HepG2 (cell line): ENCODE measurements at regions not wholly inside any gene's neighbourhood (a gene's known extent, or its start where the extent isn't known, plus 50 kb on each side); places are given as distances from the start of the nearest gene placed in this dataset.

Experiments
- BCL6 ChIP-seq: IDR thresholded peaks from 2 replicates; pipeline ENCODE4 v1.6.1; 2016; ENCODE audit warnings: missing genetic modification reagents, missing compliant biosample characterization
- CC2D1A ChIP-seq: sonication (generic); formaldehyde crosslinking; IDR thresholded peaks from 2 replicates; pipeline ENCODE4 v1.8.1; 2023; ENCODE audit warnings: mild to moderate bottlenecking, missing genetic modification reagents
- CEBPG ChIP-seq: IDR thresholded peaks from 2 replicates; pipeline ENCODE4 v1.6.1; 2016
- ETS1 ChIP-seq: sonication (generic); formaldehyde crosslinking; IDR thresholded peaks from 2 replicates; pipeline ENCODE4 v1.4.0; 2020; ENCODE audit warnings: missing genetic modification reagents
- FOXJ3 ChIP-seq: sonication (generic); formaldehyde crosslinking; IDR thresholded peaks from 2 replicates; pipeline ENCODE4 v1.4.0; 2020; ENCODE audit warnings: missing genetic modification reagents, mild to moderate bottlenecking, borderline replicate concordance
- GATAD1 ChIP-seq: IDR thresholded peaks from 2 replicates; pipeline ENCODE4 v1.6.1; 2016; ENCODE audit warnings: missing genetic modification reagents, missing compliant biosample characterization
- MYNN ChIP-seq: sonication (generic); formaldehyde crosslinking; IDR thresholded peaks from 2 replicates; pipeline ENCODE4 v1.4.0; 2020; ENCODE audit warnings: mild to moderate bottlenecking, low read depth, missing genetic modification reagents
- PCBP2 ChIP-seq: fragments of 200-400 bp; formaldehyde crosslinking; optimal IDR thresholded peaks from 2 replicates; pipeline ENCODE3; 2018; ENCODE audit warnings: low read length, low read depth; ENCODE audit not compliant: poor library complexity, severe bottlenecking
- PTBP1 ChIP-seq: fragments of 200-400 bp; formaldehyde crosslinking; IDR thresholded peaks from 2 replicates; pipeline ENCODE4 v1.6.1; 2018; ENCODE audit warnings: low read length, low read depth; ENCODE audit not compliant: poor library complexity, severe bottlenecking
- RERE ChIP-seq: IDR thresholded peaks from 2 replicates; pipeline ENCODE4 v1.6.1; 2016; ENCODE audit warnings: low read depth, missing genetic modification reagents, missing compliant biosample characterization
- RFXAP ChIP-seq: sonication (generic); formaldehyde crosslinking; IDR thresholded peaks from 2 replicates; pipeline ENCODE4 v1.4.0; 2020; ENCODE audit warnings: missing genetic modification reagents, borderline replicate concordance
- RXRA ChIP-seq: sonication (generic); formaldehyde crosslinking; IDR thresholded peaks from 2 replicates; pipeline ENCODE4 v1.5.1; 2020; ENCODE audit warnings: missing genetic modification reagents
- SAFB2 ChIP-seq: sonication (generic); formaldehyde crosslinking; IDR thresholded peaks from 2 replicates; pipeline ENCODE4 v1.5.1; 2020; ENCODE audit warnings: missing genetic modification reagents, low read depth, mild to moderate bottlenecking, borderline replicate concordance
- SYNCRIP ChIP-seq: fragments of 200-400 bp; formaldehyde crosslinking; IDR thresholded peaks from 2 replicates; pipeline ENCODE4 v1.6.1; 2018; ENCODE audit warnings: mild to moderate bottlenecking, low read depth, low read length; ENCODE audit not compliant: insufficient read depth
- ZBTB3 ChIP-seq: sonication (generic); formaldehyde crosslinking; IDR thresholded peaks from 2 replicates; pipeline ENCODE4 v1.4.0; 2020; ENCODE audit warnings: low read depth, mild to moderate bottlenecking, moderate library complexity, missing genetic modification reagents, borderline replicate concordance
- ZIK1 ChIP-seq: sonication (generic); formaldehyde crosslinking; IDR thresholded peaks from 2 replicates; pipeline ENCODE4 v1.5.0; 2020; ENCODE audit warnings: mild to moderate bottlenecking, low read depth, missing genetic modification reagents, borderline replicate concordance
- ZNF275 ChIP-seq: sonication (generic); formaldehyde crosslinking; IDR thresholded peaks from 2 replicates; pipeline ENCODE4 v1.8.0; 2022; ENCODE audit warnings: missing genetic modification reagents, mild to moderate bottlenecking, inconsistent platforms, borderline replicate concordance
- ZNF34 ChIP-seq: sonication (generic); formaldehyde crosslinking; IDR thresholded peaks from 2 replicates; pipeline ENCODE4 v1.4.0; 2020; ENCODE audit warnings: mild to moderate bottlenecking, missing genetic modification reagents, borderline replicate concordance
- ZNF441 ChIP-seq: sonication (generic); formaldehyde crosslinking; IDR thresholded peaks from 2 replicates; pipeline ENCODE4 v1.7.0; 2021; ENCODE audit warnings: missing genetic modification reagents, borderline replicate concordance
- ZNF703 ChIP-seq: sonication (generic); formaldehyde crosslinking; IDR thresholded peaks from 2 replicates; pipeline ENCODE4 v1.5.1; 2020; ENCODE audit warnings: missing genetic modification reagents, mild to moderate bottlenecking, moderate library complexity, borderline replicate concordance
- ZXDC ChIP-seq: sonication (generic); formaldehyde crosslinking; IDR thresholded peaks from 2 replicates; pipeline ENCODE4 v1.5.0; 2020; ENCODE audit warnings: mild to moderate bottlenecking, missing genetic modification reagents

- TF ChIP-seq ZNF275 (CRISPR knock-in tag) = no peak
- no peak for TF ChIP-seq PTBP1
- TF ChIP-seq ZNF34 (CRISPR knock-in tag) = no peak
- TF ChIP-seq ZNF703 (CRISPR knock-in tag) = no peak
- TF ChIP-seq SYNCRIP = no peak
- TF ChIP-seq CEBPG (CRISPR knock-in tag) = no peak
- no peak for TF ChIP-seq RERE (CRISPR knock-in tag)
- TF ChIP-seq CC2D1A (CRISPR knock-in tag) = no peak
- TF ChIP-seq RFXAP (CRISPR knock-in tag) = no peak
- no peak for TF ChIP-seq SAFB2 (CRISPR knock-in tag)
- no peak for TF ChIP-seq MYNN (CRISPR knock-in tag)
- TF ChIP-seq GATAD1 (CRISPR knock-in tag) = no peak
- TF ChIP-seq ZXDC (CRISPR knock-in tag) = no peak
- TF ChIP-seq ZNF441 (CRISPR knock-in tag) = no peak
- TF ChIP-seq RXRA = peak; percentile 72; the same call in 1 of the 2 replicates
- TF ChIP-seq ZIK1 (CRISPR knock-in tag) = no peak
- TF ChIP-seq FOXJ3 (CRISPR knock-in tag) = no peak; the same call in 1 of the 2 replicates
- TF ChIP-seq ETS1 (CRISPR knock-in tag) = no peak
- TF ChIP-seq PCBP2 = no peak
- TF ChIP-seq ZBTB3 (CRISPR knock-in tag) = no peak
- TF ChIP-seq BCL6 (CRISPR knock-in tag) = peak; percentile 50; the same call in 1 of the 2 replicates
Observed at GRCh38 chr12:93221841-93222240, 155.9 kb upstream of the NUDT4 start (continued).
